DMS79 treated with DMSO at 0.1 percent for 48 hours (cell line): ENCODE measurements at regions not wholly inside any gene's neighbourhood (a gene's known extent, or its start where the extent isn't known, plus 50 kb on each side); places are given as distances from the start of the nearest gene placed in this dataset.

Experiments used
- DNase-seq: peaks from one replicate; lab custom pipeline; 2025; lab: John Stamatoyannopoulos, UW

DNA sequence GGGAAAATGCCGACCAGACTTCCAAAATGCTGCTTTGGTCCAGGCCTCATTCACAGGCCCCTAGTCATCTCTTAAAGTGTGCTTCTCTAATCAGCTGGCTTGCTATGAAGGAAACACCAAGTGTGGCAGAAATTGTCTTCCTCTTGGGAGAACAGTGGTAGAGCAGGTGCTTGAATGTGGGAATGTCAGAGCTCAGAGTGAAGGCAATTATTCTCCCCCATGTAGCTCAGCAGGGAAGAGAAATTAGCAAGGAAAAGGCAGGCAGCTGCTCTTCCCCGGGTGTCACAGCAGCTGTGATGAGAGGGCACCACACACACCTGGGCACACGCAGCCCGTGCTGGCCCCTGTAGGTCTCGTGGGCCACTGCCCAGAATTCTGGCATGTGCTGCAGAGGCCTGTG lies 358.5 kb downstream of the WDR72 start:
- no peak for DNase-seq

DNA sequence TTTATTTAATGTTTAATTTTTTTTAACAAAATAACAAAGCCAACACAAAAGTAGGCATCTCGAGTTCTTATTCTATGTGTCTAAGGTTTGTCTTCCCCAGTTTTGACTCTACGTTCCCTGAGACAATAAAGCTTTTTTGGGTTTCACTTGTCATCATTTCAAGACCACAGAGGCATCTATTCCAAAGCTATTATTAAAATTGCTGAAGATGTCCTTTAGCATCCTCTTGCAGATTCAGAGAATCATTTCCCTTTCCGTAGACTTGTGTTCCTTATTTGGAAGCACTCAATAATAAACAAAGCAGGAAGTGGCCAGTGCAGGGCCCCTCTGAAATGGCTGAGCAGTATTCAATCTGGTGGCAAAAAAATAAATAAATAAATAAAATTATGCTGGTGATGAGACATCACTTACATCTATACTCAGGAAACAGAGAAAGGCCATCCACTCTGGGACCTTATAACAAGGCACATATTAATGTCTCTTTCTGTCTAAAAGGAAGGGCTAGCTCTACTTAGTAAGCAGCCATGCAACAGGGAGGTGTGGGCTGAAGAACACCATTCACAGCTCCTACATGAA lies 362.3 kb downstream of the WDR72 start:
- DNase-seq, result no peak

DNA sequence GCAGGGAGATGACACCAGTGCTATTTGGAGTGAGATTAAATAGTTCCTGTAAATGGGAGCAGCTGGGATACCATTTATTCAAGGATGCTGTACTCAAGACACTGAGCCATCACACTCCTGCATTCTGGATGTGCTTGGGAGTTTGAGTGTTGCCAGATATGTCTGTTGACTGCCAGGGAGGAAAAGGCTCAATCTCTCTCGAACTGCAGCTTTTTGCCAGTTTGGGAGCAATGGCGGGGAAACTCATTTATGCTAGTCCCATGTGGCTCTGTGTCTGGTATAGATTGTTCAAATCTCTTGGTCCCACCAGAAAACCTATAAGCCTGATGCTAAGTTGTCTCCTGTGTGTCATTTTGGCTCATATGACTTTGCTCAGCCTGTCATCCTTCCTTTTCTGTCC lies 363.6 kb downstream of the WDR72 start:
- DNase-seq, result no peak

DNA sequence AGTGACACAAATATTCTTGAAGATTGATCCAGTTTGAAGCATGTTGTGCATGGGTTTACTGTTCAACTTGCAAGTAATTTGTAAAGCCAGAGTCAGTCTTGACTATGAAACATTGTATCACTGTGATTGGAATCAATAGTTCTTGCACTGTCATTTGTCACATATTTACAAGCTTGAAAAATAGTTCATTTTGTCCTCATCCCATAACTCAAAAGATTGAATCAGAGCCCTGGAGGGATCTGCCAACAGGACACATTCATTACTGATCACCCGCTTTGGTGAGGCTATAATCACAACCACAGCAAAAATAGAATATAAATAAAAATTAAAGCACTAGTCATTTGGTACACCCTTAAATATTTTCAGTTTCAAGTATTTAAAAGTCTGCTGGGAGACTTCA lies 368.9 kb downstream of the WDR72 start:
- DNase-seq, result no peak

DNA sequence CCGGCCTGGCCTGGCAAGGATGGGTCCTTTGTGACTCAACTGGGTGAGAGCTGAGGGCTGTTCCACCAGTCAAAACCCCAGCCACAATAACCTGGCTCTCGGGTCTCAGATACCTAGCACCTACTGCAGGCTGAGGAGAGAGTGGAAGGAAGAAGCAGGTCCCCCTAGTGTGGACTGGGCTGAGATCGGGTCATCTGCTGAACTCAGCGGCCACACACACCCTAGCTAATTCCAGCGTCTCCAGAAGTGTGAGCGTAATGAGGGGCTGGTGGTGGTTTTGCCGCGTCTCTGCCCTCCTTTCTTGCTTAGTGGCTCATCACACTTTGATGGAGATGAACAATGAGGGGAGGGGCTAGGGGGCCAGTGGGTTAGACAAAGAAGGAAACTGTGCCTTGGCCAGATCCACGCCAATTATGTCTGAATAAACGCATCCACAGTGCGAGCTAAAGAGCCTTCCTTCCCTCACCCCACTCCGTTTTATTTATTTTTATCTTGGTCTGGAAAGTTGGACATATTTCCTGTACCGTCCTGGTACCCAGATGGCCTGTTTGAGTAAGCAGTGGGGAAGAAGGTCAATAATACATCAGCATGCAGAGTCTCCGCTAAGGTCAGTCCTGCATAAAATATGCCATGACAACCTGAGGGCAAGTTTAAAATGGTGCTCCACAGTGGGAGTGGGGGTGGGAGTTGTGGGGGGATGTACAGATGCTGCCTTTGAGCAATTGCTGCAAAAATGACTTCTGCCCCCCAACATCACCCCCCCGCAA lies 370.0 kb downstream of the WDR72 start:
- no peak for DNase-seq

DNA sequence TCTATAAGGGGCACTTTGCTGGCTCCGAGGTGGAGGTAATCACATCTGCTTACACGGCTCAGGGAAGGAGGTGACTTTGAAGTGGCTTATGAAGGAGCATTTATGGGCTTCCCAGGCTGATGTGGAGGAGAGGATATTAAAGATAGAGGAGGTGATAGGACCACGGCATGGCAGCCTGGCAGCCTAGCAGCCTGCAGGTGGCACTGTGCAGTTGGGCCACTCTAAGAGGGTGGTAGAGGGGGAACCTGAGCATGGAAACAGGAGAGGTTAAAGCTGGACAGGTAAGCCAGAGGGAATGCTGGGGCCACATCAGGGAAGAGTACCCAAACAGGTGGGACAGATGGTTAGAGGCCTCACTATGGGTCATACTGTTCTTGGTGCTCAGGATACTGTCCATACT lies 375.0 kb downstream of the WDR72 start:
- DNase-seq, result no peak

DNA sequence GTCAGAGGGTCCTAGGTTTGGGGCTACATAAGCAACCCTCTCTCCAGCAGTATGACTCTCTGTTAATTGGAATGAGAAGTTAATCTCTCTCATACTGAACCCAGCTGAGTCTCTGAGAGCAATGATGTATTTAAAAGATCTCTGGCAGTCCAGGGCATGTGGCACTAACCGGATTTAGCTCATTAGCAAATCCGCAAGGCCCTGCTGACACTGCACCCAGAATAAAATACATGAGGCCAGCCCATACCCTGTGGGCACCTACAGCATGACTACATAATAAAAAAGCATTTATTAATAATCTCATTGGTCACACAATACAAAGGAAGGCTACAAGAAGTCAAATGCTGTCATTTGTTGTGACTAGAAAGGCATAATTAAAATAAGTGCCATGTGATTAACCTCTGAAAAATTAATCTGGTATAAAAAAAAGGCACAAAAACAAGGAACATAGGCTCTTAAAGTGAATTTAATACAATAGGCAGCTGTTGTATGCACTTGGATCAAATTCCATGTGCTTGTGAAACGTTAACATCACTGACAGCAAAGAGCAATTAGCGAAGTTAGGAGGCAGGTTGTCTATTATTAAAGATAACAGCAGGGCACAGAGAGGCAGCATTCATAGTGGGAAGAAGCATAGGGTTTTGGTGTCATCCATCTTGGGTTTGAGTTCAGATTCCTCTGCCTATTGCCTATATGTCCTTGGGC lies 381.2 kb downstream of the WDR72 start:
- no peak for DNase-seq

DNA sequence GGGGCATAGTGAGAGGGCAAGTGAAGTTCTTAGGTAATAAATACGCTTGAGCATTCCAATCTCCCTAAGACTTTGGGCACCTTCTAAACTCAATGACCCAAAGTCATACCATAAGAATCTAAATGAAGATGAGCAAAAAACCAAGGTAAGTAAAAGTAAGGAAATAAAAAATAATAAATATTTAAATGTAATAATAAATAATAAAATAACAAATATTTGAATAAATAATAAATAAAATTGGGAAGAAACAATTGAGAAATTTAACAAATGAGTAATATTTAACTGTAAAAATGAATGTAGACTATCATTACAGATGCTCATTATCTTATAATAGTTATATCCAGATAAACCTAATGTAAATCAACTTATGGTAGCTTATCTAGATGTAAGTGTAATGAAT lies 391.7 kb downstream of the WDR72 start:
- DNase-seq, result no peak

DNA sequence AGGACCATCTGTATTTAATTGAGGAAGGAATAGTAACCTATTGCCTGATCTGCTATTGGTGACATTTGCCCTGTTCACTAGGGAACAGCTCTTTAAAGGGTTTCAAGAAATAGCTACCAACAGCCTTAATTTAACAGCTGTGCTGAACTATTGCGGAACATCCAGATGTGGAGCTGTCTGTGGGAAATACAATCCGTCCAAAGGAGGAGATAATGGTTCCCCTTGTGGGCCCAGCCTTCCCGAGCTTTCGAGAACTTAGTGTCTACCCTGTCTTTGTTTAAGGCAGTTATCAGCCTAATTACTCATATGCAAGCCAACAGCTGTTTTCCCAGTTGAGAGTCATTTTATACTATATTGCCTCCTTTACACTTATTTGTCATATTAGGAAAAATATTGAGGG lies 398.6 kb downstream of the WDR72 start:
- DNase-seq, result no peak

DNA sequence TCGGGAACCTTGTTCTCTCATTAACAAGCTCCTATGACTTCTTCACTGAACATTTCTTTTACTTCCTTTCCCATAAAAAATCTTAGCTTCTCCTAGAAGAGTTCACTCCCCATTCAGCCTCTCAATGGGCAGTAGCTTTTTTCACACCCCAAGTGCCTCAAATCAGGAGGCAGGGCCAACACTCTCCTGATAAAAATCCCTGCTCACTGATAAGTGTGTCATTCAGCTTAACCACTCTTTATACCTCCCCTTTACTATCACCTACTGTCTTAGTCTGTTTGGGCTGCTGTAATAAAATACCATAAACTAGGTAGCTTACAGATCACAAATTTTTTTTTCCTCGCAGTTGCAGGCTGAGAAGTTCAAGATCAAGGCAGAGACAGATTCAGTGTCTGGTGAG lies 400.4 kb downstream of the WDR72 start:
- DNase-seq, result no peak

DNA sequence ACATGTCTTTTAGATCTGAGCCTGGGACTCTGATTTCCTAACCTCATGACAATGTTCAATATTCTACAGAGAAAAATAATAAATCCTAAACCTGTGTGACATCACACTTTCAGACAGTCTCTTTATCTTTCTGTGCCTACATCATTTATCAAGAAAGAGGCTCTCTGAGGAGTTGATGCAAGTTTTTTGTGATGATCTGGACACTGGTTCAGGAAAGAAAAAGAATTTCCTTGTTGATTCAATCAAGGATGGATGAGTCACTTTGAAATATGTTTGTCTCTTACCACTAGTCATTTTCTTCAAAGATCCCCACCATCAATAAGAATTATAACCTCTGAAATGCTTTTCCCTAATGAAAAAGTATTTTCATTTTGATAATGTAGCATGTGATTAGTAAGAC lies 404.6 kb downstream of the WDR72 start:
- DNase-seq, result no peak

DNA sequence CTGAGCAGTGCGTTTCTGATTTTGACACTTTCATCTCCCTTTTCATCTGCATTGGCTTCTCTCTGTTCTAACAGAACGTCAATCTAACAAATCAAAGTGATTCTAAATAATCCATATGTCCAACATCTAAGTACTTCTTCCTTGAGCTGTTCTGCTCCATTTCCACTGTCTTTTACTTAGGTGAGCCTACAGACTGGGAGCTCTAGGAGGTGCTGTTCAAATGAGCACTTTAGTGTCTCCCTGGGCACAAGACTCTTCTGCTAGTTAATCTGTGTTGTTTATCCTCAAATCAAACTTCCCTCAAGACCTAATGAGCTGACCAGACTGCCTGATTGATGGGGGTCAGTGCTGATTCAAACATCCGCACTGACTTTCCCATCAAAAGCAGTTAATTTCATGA lies 408.1 kb downstream of the WDR72 start:
- no peak for DNase-seq

DNA sequence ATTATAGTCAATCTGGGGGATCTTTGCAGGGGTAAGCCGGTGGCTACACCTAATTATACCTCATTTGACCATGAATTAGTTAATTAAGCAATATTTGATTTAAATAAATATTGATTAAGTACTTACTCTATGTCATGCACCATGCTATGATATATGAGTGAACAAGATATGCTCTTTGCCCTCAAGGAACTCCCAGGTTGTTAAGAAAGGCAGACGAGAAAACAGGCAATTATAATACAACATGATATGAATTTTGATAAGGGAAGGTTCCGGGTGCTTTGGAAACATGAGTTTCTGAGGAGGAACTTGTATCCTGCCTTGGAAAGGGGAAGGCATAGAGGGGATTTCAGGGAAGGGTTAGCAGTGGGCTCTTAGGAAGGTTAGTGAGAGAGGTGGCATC lies 412.9 kb downstream of the WDR72 start:
- no peak for DNase-seq

DNA sequence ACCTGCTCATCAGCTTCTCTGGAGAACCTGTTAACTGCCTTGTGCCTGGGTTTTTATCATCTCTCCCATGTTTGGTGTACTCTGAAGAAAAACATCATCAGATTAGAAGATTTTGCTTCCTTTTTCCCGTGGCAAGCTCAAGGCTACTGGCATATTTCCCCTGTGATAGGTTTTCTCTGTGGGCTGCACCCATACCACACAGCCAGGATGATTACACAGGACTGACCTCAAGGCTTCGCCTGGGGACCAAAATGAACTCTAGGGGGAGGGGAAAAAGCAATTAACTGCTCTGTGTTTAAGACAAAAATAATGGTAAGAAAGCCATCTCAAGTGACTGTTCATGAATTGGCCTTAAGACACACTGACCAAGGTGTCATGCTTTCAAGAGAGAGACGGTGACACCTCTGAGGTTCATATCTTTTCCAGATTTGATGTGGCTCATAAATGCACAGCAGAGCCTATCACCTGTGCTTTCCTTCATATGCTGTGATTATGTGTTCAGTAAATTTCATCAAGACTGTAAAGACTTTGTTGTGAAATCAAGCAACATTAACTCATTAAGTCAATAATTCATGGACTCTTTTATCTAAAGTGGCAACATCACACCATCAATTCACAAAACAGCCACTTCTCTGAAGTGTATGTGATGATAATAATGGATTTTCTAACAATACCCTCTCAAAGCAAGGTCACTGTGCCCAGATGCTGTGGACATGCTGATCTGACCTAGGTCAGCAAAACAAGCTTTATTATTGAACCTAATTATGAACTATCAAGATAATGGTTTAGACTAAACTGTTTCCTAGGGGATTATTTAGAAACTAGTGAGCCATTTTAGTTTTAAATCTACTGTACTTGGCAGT lies 427.9 kb downstream of the WDR72 start:
- DNase-seq, result no peak

DNA sequence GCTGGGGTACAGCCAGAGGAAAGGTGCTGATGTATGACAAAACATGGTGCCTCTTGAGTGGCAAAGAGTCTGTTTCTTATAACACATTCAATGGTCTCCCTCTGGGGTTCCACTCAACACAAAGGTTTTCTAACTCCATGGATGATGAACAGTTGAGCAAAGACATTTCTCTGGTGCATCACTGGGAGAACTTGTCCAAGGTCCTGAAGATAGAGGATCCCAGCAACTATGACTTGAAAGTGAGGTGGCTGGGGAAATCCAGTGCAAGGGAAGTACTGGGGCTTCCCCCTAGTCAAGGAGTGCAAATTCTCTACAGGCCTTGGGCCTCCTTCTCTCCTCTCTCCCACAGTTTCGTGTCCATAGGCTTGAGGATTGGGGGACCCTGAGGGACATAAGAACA lies 431.1 kb downstream of the WDR72 start:
- DNase-seq, result no peak

DNA sequence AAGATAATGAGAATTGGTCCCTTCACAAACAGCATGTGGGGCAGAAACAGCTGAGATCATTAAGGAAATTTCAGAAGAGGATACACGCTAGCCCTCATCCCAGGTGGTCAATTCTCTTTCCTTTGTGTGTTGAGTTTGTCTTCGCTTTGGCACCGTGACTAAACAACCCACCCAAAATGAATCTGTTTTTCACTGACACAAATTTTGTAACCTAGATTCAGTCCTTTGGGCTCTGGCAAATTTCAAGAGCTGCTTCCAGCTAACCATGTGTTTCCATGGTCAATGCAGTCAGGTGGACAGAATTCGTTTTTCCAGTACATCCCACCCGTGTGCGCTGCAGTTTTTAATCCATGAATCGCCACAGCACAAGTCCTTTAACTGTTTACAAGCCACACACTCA lies 435.4 kb downstream of the WDR72 start:
- DNase-seq, result no peak

DNA sequence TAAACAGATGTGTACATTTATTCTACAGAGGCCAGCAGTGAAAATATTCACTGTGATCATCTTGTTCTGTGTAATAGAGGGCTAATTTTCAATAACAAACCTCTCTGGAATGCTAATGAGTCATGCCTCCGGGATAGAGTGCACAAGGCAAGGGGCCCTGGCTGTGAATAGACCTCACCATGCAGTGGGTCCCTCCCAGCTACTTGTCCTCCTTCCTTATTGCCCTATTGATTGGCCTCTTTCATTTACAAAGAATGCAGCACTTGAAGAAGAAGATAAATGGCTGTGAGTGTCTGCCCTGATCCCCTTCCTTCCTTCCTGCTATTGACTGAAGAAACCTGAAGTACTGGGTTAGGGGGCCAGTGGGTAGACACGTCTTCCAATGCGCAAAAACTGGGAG lies 436.3 kb downstream of the WDR72 start:
- no peak for DNase-seq

DNA sequence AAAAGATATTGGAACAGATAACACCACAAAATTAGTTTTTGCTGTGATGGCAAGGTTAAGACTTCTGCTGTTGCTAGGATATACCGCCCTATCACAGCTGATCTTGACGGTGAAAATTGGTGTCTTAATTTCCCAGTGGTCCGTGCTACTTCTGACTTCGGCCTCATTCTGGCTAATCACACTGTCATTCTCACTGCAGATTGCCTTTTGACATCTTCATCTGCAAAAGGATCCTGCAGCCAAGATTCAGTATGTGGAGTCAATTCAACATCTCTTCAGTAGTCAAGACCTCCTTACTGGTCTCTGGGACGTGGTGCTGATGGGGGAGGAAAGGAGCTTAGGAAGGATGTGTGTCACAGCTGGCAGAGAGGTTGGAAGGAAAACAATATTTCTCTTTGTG lies 438.6 kb downstream of the WDR72 start:
- no peak for DNase-seq

DNA sequence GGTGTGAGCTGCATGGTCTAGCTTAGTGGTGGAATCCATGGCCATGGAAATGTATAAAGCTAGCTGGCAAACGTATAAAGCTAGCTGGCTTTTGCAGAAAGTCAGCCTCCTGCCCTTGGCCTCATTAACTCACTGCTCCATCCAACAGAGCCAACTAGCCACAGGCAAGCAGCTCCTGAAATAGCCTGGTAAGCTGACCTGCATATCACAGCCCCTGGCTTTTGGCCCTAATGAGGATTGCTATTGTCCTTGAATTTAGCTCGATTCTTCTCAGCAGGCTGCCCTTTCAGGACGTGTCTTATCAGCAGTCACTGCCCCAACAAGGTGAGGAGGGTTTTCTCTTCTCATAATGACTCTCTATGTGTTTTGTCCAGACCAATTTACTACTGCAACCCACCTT lies 446.8 kb downstream of the WDR72 start:
- DNase-seq, result no peak

DNA sequence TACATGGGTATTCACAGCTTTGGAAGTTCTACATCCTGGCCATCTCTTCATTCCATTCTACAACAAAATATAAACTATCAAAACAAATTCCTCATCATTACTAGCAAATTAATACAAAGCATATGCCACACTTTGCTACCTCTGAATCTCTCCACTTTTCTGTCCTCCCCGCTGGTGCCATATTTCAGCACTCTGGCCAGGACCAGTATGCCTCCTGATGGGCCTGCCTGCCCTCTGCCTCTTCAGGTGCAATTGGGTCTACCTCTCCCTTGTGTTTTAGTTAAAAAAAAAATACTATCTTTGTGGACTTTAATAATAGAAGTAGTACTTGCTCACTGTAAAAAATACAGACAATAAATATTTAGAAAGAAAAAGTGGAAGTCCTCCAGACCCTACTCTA lies 448.8 kb downstream of the WDR72 start:
- no peak for DNase-seq

DNA sequence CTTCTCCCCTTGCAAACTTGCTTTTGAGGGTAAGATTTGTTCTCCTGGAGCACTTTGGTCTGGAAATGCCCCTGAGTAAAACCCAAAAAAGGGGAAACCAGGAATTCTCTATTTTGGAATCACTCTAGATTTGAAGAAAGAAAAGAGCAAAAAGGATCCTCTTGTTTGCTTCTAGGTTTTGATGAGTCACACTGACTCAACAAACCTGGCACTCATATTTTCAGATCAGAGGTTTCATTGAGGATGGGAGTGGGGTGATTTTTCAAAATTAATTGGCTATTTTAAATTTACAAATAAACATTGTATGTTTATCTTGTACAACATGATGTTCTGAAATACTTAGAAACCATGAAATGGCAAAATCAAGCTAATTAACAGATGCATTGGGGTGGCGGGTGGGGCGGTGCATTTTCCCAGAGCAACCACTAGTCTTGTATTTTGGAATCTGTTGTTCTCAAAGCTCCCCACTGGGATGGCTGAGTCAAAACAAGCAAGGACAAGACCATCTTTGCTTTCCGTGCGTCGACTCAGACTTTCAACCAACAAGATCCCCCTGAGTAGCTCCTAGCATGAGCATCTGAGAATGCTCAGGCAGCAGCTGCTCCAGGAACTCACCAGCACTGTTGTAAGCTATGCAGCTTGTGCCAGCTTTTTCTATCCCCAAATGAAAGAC lies 451.4 kb downstream of the WDR72 start:
- no peak for DNase-seq

DNA sequence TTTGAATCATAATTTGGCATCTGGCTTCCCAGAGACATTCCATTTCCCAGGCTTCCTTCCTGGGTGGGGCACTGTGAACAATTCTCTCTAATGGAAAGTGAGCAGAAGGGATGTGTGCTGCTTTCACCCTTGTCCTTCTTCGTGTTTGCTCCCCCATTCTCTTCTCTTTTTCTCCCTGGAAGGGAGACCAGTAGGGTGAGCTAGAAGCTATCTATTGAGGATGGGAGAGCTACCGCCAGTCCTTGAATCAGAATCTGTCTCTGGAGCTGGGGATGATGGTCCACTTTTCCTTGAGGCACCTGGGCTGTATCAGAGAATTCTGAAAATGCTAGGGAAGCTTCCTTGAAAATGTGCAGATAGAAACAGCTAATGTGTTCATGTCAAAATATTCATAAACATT lies 453.9 kb downstream of the WDR72 start:
- no peak for DNase-seq
